BE2C (cell line): ENCODE measurements at regions not wholly inside any gene's neighbourhood (a gene's known extent, or its start where the extent isn't known, plus 50 kb on each side); places are given as distances from the start of the nearest gene placed in this dataset.

Source experiments
- DNase-seq: peaks from one replicate; pipeline ENCODE4 v3.0.0-alpha.2; 2020
- H3K27me3 ChIP-seq: fragments of 250-450 bp; sonication (Bioruptor Pico); 2 replicates; pipeline ENCODE4 v1.5.1; 2020; ENCODE audit warnings: mild to moderate bottlenecking
- H3K36me3 ChIP-seq: fragments of 250-450 bp; sonication (Bioruptor Pico); 2 replicates; pipeline ENCODE4 v1.5.1; 2020; ENCODE audit warnings: mild to moderate bottlenecking
- H3K4me1 ChIP-seq: fragments of 250-450 bp; sonication (Bioruptor Pico); 2 replicates; pipeline ENCODE4 v1.5.1; 2020
- H3K4me3 ChIP-seq: 2 replicates; pipeline ENCODE4 v1.5.1; 2011; ENCODE audit warnings: low read depth, low read length
- H3K9me3 ChIP-seq: fragments of 250-450 bp; sonication (Bioruptor Pico); 2 replicates; pipeline ENCODE4 v1.5.1; 2020
- CTCF ChIP-seq: IDR thresholded peaks from 2 replicates; pipeline ENCODE4 v1.5.1; 2012; ENCODE audit warnings: mild to moderate bottlenecking, low read depth, low read length

- H3K36me3 ChIP-seq: no peaks in the 10 kb centered on the region
- H3K9me3 ChIP-seq: no peaks in the 10 kb centered on the region
- H3K4me3 ChIP-seq: no peak overlapping the region
- no peak for DNase-seq
- no peaks in the 10 kb centered on the region for H3K27me3 ChIP-seq
- no peaks in the 10 kb centered on the region; the same call in 1 of the 2 replicates for H3K4me1 ChIP-seq
- TF ChIP-seq CTCF: no peak
Observed at GRCh38 chr5:96335873-96336272, 97.2 kb downstream of the PCSK1 start.

- H3K4me3 ChIP-seq: no peak overlapping the region
- no peak for TF ChIP-seq CTCF
Observed at GRCh38 chr5:96333391-96333790, 99.7 kb downstream of the PCSK1 start.

GRCh38 chr5:96332535-96333366 is 100.3 kb downstream of the PCSK1 start:
- H3K4me3 ChIP-seq: no peak overlapping the region
- no peaks in the 10 kb centered on the region for H3K27me3 ChIP-seq
- no peaks in the 10 kb centered on the region for H3K36me3 ChIP-seq
- H3K9me3 ChIP-seq: no peaks in the 10 kb centered on the region
- no peak for DNase-seq
- no peaks in the 10 kb centered on the region; the same call in 1 of the 2 replicates for H3K4me1 ChIP-seq
- no peak for TF ChIP-seq CTCF

More at GRCh38 chr5:96333391-96333790, 99.7 kb downstream of the PCSK1 start:
- Histone ChIP-seq H3K36me3 (no peaks in the 10 kb centered on the region), H3K4me1 (no peaks in the 10 kb centered on the region; the same call in 1 of the 2 replicates), H3K9me3 (no peaks in the 10 kb centered on the region), H3K27me3 (no peaks in the 10 kb centered on the region)
- no peak for DNase-seq

GRCh38 chr5:96331681-96332361 is 101.2 kb downstream of the PCSK1 start:
- no peaks in the 10 kb centered on the region for H3K27me3 ChIP-seq
- H3K9me3 ChIP-seq: no peaks in the 10 kb centered on the region
- no peak for DNase-seq
- no peaks in the 10 kb centered on the region for H3K36me3 ChIP-seq
- H3K4me3 ChIP-seq: no peak overlapping the region
- H3K4me1 ChIP-seq: peaks cover 4% of the 10 kb centered on the region; the same call in 1 of the 2 replicates
- TF ChIP-seq CTCF: no peak

GRCh38 chr5:96331210-96331609 is 101.8 kb downstream of the PCSK1 start:
- H3K4me3 ChIP-seq: no peak overlapping the region
- no peak for DNase-seq
- no peaks in the 10 kb centered on the region for H3K36me3 ChIP-seq
- no peak for TF ChIP-seq CTCF
- H3K27me3 ChIP-seq: no peaks in the 10 kb centered on the region
- H3K9me3 ChIP-seq: no peaks in the 10 kb centered on the region
- peaks cover 4% of the 10 kb centered on the region; the same call in 1 of the 2 replicates for H3K4me1 ChIP-seq
